ENCODE measurements at regions not wholly inside any gene's neighbourhood (a gene's known extent, or its start where the extent isn't known, plus 50 kb on each side); places are given as distances from the start of the nearest gene placed in this dataset.

- TF ChIP-seq CTCF (conservative IDR thresholded peaks at IDR 0.05) (no peak), EZH2 (IDR thresholded peaks at IDR 0.05; ENCODE audit: low read depth) (no peak)
Observed at GRCh38 chr2:198280145-198280544, 475.8 kb downstream of the PLCL1 start.

Measured in PC-9 (cell line).